ENCODE measurements at regions not wholly inside any gene's neighbourhood (a gene's known extent, or its start where the extent isn't known, plus 50 kb on each side); places are given as distances from the start of the nearest gene placed in this dataset.

DNA sequence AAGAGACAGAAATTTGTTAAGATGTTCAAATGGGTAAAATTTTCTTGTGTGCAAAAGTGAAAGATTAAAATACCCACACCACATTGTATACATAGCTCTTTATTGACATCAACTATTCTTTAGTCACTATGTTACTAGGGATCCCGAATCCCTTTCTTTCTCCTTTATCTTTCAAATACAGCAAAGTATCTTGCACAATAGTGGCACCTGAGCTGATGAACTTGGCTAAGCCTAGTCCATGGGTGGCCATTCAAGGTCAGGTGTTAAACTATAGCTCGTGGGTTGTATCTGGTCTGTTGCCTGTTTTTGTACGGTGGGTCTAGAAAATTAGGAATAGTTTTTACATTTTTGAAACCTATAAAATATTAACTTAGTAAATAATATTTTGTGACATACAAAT lies 210.9 kb downstream of the SLITRK6 start:
- TF ChIP-seq, protein P1, sequence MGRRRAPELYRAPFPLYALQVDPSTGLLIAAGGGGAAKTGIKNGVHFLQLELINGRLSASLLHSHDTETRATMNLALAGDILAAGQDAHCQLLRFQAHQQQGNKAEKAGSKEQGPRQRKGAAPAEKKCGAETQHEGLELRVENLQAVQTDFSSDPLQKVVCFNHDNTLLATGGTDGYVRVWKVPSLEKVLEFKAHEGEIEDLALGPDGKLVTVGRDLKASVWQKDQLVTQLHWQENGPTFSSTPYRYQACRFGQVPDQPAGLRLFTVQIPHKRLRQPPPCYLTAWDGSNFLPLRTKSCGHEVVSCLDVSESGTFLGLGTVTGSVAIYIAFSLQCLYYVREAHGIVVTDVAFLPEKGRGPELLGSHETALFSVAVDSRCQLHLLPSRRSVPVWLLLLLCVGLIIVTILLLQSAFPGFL (CRISPR knock-in tag; IDR thresholded peaks at IDR 0.05; ENCODE audit: borderline replicate concordance), result no peak
- TF ChIP-seq, protein P2, sequence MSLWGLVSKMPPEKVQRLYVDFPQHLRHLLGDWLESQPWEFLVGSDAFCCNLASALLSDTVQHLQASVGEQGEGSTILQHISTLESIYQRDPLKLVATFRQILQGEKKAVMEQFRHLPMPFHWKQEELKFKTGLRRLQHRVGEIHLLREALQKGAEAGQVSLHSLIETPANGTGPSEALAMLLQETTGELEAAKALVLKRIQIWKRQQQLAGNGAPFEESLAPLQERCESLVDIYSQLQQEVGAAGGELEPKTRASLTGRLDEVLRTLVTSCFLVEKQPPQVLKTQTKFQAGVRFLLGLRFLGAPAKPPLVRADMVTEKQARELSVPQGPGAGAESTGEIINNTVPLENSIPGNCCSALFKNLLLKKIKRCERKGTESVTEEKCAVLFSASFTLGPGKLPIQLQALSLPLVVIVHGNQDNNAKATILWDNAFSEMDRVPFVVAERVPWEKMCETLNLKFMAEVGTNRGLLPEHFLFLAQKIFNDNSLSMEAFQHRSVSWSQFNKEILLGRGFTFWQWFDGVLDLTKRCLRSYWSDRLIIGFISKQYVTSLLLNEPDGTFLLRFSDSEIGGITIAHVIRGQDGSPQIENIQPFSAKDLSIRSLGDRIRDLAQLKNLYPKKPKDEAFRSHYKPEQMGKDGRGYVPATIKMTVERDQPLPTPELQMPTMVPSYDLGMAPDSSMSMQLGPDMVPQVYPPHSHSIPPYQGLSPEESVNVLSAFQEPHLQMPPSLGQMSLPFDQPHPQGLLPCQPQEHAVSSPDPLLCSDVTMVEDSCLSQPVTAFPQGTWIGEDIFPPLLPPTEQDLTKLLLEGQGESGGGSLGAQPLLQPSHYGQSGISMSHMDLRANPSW (CRISPR knock-in tag; conservative IDR thresholded peaks at IDR 0.05; ENCODE audit: low read depth), result no peak
